Suprapubic skin (tissue), 4 donors: ENCODE measurements at regions not wholly inside any gene's neighbourhood (a gene's known extent, or its start where the extent isn't known, plus 50 kb on each side); places are given as distances from the start of the nearest gene placed in this dataset.

Source experiments
- POLR2A ChIP-seq, 2 donors: fragments of 450-650 bp; IDR thresholded peaks; one replicate each; pipeline ENCODE4 v1.6.1; 2017; ENCODE audit warnings: antibody characterized with exemption in 2 of 2, mild to moderate bottlenecking in 2 of 2, moderate library complexity in 2 of 2
- POLR2AphosphoS5 ChIP-seq, 3 donors: sonication (generic); formaldehyde crosslinking; IDR thresholded peaks; one replicate each; pipeline ENCODE4 v1.6.1; 2017; ENCODE audit warnings: antibody characterized with exemption in 3 of 3
- TF ChIP-seq, protein P1 (sequence below), 2 donors: fragments of 200-600 bp in 1 of 2; fragments of 450-650 bp in 1 of 2; sonication (generic) in 1 of 2; IDR thresholded peaks; one replicate each; pipeline ENCODE4 v1.5.1; 2016 to 2019; ENCODE audit warnings: antibody characterized with exemption in 2 of 2, mild to moderate bottlenecking in 1 of 2, moderate library complexity in 1 of 2

DNA sequence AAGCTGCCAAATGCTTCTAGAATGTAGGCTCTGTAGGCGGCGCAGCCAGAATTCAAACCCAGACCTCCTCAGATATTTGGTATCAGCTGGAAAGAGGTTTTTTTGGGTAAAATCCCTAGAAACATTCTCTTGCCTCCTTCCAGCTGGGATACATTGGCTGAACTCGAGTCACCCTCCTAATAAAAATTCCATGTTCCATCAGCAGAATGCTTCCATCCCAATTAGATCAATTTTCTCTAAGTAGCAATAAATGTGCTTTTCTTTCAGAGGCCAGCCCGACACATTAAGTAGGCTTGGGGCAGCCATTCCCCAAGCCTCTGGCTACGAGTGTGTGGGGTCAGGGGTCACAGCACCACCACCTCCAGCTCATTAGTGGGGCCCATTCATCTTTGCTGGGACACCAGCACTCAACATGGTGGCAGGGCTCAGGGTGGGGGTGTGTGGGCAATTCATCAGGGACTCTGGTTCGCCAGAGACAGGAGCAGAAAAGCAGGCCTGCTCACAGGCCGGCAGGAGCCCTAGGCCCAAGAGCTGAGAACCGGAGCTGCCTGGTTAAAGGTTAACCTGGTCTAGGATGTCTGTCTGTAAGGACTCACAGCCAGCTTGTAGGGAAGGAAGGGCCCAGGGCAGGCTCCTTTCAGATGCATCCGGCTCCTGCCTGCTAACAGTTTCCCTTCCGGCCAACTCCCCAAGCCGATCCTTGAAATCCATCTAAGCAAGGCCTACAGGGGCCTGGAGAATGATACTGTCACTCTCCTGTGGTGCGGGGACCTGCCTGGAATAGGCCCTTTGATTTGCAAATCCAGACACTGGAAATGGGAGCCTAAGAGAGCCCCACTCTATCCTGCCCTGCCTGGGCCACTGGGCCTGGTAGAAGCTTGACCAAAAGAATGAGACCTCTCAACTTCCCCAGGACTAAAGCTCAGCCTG is 159.1 kb upstream of the TOP1 start:
- TF ChIP-seq, protein P1, sequence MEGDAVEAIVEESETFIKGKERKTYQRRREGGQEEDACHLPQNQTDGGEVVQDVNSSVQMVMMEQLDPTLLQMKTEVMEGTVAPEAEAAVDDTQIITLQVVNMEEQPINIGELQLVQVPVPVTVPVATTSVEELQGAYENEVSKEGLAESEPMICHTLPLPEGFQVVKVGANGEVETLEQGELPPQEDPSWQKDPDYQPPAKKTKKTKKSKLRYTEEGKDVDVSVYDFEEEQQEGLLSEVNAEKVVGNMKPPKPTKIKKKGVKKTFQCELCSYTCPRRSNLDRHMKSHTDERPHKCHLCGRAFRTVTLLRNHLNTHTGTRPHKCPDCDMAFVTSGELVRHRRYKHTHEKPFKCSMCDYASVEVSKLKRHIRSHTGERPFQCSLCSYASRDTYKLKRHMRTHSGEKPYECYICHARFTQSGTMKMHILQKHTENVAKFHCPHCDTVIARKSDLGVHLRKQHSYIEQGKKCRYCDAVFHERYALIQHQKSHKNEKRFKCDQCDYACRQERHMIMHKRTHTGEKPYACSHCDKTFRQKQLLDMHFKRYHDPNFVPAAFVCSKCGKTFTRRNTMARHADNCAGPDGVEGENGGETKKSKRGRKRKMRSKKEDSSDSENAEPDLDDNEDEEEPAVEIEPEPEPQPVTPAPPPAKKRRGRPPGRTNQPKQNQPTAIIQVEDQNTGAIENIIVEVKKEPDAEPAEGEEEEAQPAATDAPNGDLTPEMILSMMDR (IDR thresholded peaks at IDR 0.05) = no peak
- TF ChIP-seq POLR2A (IDR thresholded peaks at IDR 0.05) (no peak), POLR2AphosphoS5 (IDR thresholded peaks at IDR 0.05) (no peak)
